CD14-positive monocyte (primary cell): ENCODE measurements at regions not wholly inside any gene's neighbourhood (a gene's known extent, or its start where the extent isn't known, plus 50 kb on each side); places are given as distances from the start of the nearest gene placed in this dataset.
A peak's percentile ranks its signal among the peaks of the same experiment; 100 is the strongest.

Experiments
- DNase-seq, 3 donors: peaks; one replicate each; pipeline ENCODE4 v3.0.0-alpha.2; 2011 to 2022
- H2AFZ ChIP-seq: 2 replicates; pipeline ENCODE4 v1.6.0; 2012; ENCODE audit warnings: mild to moderate bottlenecking, low read depth, low read length, inconsistent platforms; ENCODE audit not compliant: insufficient read depth, poor library complexity, severe bottlenecking
- H3K27ac ChIP-seq, 2 donors: 1 replicate in 1 of 2; 2 replicates in 1 of 2; pipeline ENCODE4 v1.5.1; 2012 to 2013; ENCODE audit warnings: low read length in 2 of 2, control low read depth in 1 of 2, inconsistent platforms in 1 of 2, low read depth in 1 of 2, mild to moderate bottlenecking in 1 of 2
- H3K27me3 ChIP-seq, 2 donors: one replicate each; pipeline versions ENCODE4 v1.6.0 to v1.6.1; 2011 to 2013; ENCODE audit warnings: low read length in 2 of 2; ENCODE audit not compliant: control insufficient read depth in 2 of 2, insufficient read depth in 2 of 2
- H3K36me3 ChIP-seq, 2 donors: replicated peaks in 1 of 2; 1 replicate in 1 of 2; 2 replicates in 1 of 2; pipeline versions ENCODE4 v1.5.1 to v1.6.1; 2012 to 2013; ENCODE audit warnings: low read length in 2 of 2, control low read depth in 1 of 2, inconsistent platforms in 1 of 2, mild to moderate bottlenecking in 1 of 2; ENCODE audit not compliant: insufficient read depth in 2 of 2, control insufficient read depth in 1 of 2
- H3K4me1 ChIP-seq, 2 donors: 1 replicate in 1 of 2; 2 replicates in 1 of 2; pipeline versions ENCODE4 v1.5.1 to v1.6.1; 2012 to 2013; ENCODE audit warnings: low read length in 2 of 2, control low read depth in 1 of 2, inconsistent platforms in 1 of 2, mild to moderate bottlenecking in 1 of 2, moderate library complexity in 1 of 2; ENCODE audit not compliant: insufficient read depth in 2 of 2, control insufficient read depth in 1 of 2
- H3K4me2 ChIP-seq: replicated peaks from 2 replicates; pipeline ENCODE3; 2012; ENCODE audit warnings: low read length, moderate library complexity, mild to moderate bottlenecking; ENCODE audit not compliant: poor library complexity, severe bottlenecking; ENCODE audit errors: extremely low read depth
- H3K4me3 ChIP-seq, 3 experiments: fragments of 200-600 bp in 1 of 3; sonication (generic) in 1 of 3; replicated peaks in 1 of 3; 1 replicate in 2 of 3; 2 replicates in 1 of 3; pipeline ENCODE4 v1.5.1; 2011 to 2013; ENCODE audit warnings: low read length in 3 of 3, mild to moderate bottlenecking in 3 of 3, control low read depth in 2 of 3, low read depth in 2 of 3, inconsistent platforms in 1 of 3, moderate library complexity in 1 of 3
- H3K79me2 ChIP-seq: 2 replicates; pipeline ENCODE4 v1.6.0; 2012; ENCODE audit warnings: mild to moderate bottlenecking, control low read depth, inconsistent platforms, low read length, moderate library complexity; ENCODE audit not compliant: insufficient read depth
- H3K9ac ChIP-seq: 2 replicates; pipeline ENCODE4 v1.6.0; 2017; ENCODE audit warnings: low read length, mild to moderate bottlenecking; ENCODE audit not compliant: insufficient read depth, poor library complexity, severe bottlenecking
- H3K9me3 ChIP-seq, 2 donors: replicated peaks in 1 of 2; 1 replicate in 1 of 2; 2 replicates in 1 of 2; pipeline versions ENCODE4 v1.5.1 to v1.6.1; 2012 to 2013; ENCODE audit warnings: low read length in 2 of 2, control low read depth in 1 of 2; ENCODE audit not compliant: control insufficient read depth in 1 of 2, insufficient read depth in 1 of 2
- H4K20me1 ChIP-seq: 2 replicates; pipeline ENCODE4 v1.6.0; 2012; ENCODE audit warnings: mild to moderate bottlenecking, low read length, control low read depth, moderate library complexity; ENCODE audit not compliant: insufficient read depth
- H3K27ac Mint-ChIP-seq, 7 donors: one replicate each; pipeline ENCODE4 v1.8.0; 2020; ENCODE audit warnings: mild to moderate bottlenecking in 7 of 7, mixed read lengths in 7 of 7, moderate library complexity in 6 of 7, inconsistent platforms in 2 of 7
- H3K27me3 Mint-ChIP-seq, 3 donors: one replicate each; pipeline ENCODE4 v1.8.0; 2021 to 2022; ENCODE audit warnings: low read depth in 3 of 3, mild to moderate bottlenecking in 3 of 3, mixed read lengths in 3 of 3, moderate library complexity in 3 of 3, inconsistent platforms in 1 of 3
- H3K36me3 Mint-ChIP-seq, 2 donors: one replicate each; pipeline ENCODE4 v1.8.0; 2020; ENCODE audit warnings: mixed read lengths in 2 of 2, inconsistent platforms in 1 of 2, mild to moderate bottlenecking in 1 of 2
- H3K4me1 Mint-ChIP-seq: one replicate; pipeline ENCODE4 v1.8.0; 2020; ENCODE audit warnings: mild to moderate bottlenecking, mixed read lengths
- H3K4me3 Mint-ChIP-seq, 2 donors: one replicate each; pipeline ENCODE4 v1.8.0; 2020; ENCODE audit warnings: mild to moderate bottlenecking in 2 of 2, mixed read lengths in 2 of 2, moderate library complexity in 1 of 2
- H3K9me3 Mint-ChIP-seq, 7 donors: one replicate each; pipeline ENCODE4 v1.8.0; 2020 to 2022; ENCODE audit warnings: mixed read lengths in 7 of 7, mild to moderate bottlenecking in 6 of 7, moderate library complexity in 6 of 7, inconsistent platforms in 2 of 7
- WGBS: methylation state at CpG from one replicate; pipeline ENCODE4 v1.1.5; 2013; ENCODE audit warnings: missing lambda C conversion rate; ENCODE audit not compliant: insufficient coverage; 5-methylcytosine and 5-hydroxymethylcytosine counted together
- intact Hi-C, 2 donors: fragments of 100-400 bp; cut with micrococcal nuclease; formaldehyde crosslinking; loops; one replicate each; pipeline versions ENCODE4 v1.15.0 to v1.15.1; 2023
- TF ChIP-seq, protein P1 (sequence below): fragments of 200-600 bp; IDR thresholded peaks from one replicate; pipeline ENCODE4 v1.8.0; 2022; ENCODE audit warnings: antibody characterized with exemption, mild to moderate bottlenecking

DNA sequence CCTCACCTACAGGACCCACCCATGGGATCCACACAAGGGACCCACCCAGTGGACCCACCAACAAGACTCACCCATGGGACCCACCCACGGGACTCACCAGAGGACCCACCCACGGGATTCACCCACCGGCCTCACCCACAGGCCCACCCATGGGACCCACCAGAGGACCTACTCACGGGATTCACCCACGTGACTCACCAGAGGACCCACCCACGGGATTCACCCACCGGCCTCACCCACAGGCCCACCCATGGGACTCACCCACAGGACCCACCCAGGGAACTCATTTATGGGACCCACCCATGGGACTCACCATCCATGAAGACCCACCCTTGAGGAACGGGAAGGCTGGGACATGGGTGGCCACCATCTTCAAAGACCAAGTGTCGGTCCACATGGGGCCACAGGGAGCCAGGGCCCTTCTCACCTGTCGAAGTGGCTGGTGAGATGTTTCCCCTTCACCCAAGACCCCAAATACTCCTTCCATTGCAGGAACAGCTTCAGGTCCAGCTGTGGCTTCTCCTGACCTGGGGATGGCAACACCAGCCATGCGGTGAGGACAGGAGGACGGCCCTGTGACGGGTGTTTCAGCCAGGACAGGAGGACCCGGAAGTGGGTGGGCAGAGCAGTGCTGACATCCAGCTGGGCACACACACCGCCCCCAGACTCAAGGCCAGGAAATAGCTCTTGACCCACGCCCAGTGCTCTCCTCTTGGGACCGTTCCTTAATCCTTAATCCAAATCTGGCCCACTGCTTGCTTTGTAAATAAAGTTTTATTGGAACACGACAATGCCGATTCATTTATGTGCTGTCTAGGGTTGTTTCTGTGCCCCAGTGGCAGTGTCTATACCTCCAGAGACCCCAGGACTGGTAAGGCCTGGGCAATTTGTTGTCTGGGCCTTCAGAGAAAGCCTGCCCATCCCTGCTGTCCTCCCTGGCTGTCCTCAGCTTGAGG lies 1005.1 kb downstream of the BRD1 start:
- DNase-seq = no peak
- H3K9me3 Mint-ChIP-seq = peaks cover 0 to 1% (median 0%) of the 10 kb centered on the region in 7 donors
- TF ChIP-seq, protein P1, sequence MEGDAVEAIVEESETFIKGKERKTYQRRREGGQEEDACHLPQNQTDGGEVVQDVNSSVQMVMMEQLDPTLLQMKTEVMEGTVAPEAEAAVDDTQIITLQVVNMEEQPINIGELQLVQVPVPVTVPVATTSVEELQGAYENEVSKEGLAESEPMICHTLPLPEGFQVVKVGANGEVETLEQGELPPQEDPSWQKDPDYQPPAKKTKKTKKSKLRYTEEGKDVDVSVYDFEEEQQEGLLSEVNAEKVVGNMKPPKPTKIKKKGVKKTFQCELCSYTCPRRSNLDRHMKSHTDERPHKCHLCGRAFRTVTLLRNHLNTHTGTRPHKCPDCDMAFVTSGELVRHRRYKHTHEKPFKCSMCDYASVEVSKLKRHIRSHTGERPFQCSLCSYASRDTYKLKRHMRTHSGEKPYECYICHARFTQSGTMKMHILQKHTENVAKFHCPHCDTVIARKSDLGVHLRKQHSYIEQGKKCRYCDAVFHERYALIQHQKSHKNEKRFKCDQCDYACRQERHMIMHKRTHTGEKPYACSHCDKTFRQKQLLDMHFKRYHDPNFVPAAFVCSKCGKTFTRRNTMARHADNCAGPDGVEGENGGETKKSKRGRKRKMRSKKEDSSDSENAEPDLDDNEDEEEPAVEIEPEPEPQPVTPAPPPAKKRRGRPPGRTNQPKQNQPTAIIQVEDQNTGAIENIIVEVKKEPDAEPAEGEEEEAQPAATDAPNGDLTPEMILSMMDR = no peak

DNA sequence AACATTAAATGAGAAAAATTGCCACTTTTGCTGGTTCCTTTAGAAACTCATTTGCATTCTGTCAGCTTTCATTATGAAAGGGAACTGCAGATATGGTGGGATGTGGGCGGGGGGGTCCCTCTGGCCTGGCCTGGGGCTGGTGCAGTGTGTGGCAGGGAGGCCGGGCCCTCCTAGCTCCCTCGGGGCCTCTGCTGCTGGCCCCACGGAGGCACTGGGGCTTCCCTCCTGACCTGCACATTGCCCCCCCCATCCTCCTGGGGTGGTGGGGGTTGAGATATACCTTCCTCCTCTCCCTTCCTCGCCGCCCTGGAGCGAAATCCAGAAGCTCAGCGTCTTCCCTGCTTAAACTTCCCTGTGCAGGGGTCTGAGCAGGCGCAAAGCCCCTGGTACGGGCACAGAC lies 1005.9 kb downstream of the BRD1 start:
- Histone ChIP-seq H4K20me1 (no peaks in the 10 kb centered on the region), H3K27ac (no peak overlapping the region), H3K9me3 (no peaks in the 10 kb centered on the region), H3K4me3 (no peak overlapping the region), H3K27me3 (no peaks in the 10 kb centered on the region), H3K79me2 (no peaks in the 10 kb centered on the region), H3K4me1 (no peaks in the 10 kb centered on the region), H3K4me2 (no peak overlapping the region), H3K9ac (no peak overlapping the region), H3K36me3 (no peaks in the 10 kb centered on the region), H2AFZ (no peak overlapping the region)
- no peak overlapping the region for H3K27ac Mint-ChIP-seq
- no peaks in the 10 kb centered on the region for H3K4me1 Mint-ChIP-seq
- H3K4me3 Mint-ChIP-seq = no peak overlapping the region
- DNase-seq = no peak
- intact Hi-C loops = no loop called here
- H3K27me3 Mint-ChIP-seq = peaks cover 2 to 15% (median 7%) of the 10 kb centered on the region in 3 donors
- H3K36me3 Mint-ChIP-seq = no peaks in the 10 kb centered on the region
- peaks cover 0 to 1% (median 0%) of the 10 kb centered on the region in 7 donors for H3K9me3 Mint-ChIP-seq
- WGBS = 100% methylated on average over 2 of the region's 10 CpGs
- TF ChIP-seq, protein P1 = no peak

More for the DNA sequence above, 1005.1 kb downstream of the BRD1 start:
- no peaks in the 10 kb centered on the region for H3K4me1 Mint-ChIP-seq
- Histone ChIP-seq H3K4me3 (no peak overlapping the region), H3K4me1 (no peaks in the 10 kb centered on the region), H3K27ac (no peak overlapping the region), H2AFZ (no peak overlapping the region), H4K20me1 (no peaks in the 10 kb centered on the region), H3K4me2 (no peak overlapping the region), H3K36me3 (no peaks in the 10 kb centered on the region), H3K9ac (no peak overlapping the region), H3K9me3 (no peaks in the 10 kb centered on the region), H3K27me3 (no peaks in the 10 kb centered on the region), H3K79me2 (no peaks in the 10 kb centered on the region)
- no peaks in the 10 kb centered on the region for H3K36me3 Mint-ChIP-seq
- 90% methylated on average over 18 of the region's 19 CpGs for WGBS
- peaks cover 2 to 15% (median 7%) of the 10 kb centered on the region in 3 donors for H3K27me3 Mint-ChIP-seq
- no peak overlapping the region for H3K4me3 Mint-ChIP-seq
- peak overlapping the region in 1 of 7 donors; percentile 41 for H3K27ac Mint-ChIP-seq
- intact Hi-C loops = no loop called here
